Prostate gland (tissue), 2 donors: ENCODE measurements at regions not wholly inside any gene's neighbourhood (a gene's known extent, or its start where the extent isn't known, plus 50 kb on each side); places are given as distances from the start of the nearest gene placed in this dataset.

Experiments
- DNase-seq: peaks from one replicate; pipeline ENCODE4 v3.0.0-alpha.2; 2019; ENCODE audit warnings: low spot score
- H3K27ac ChIP-seq, 2 donors: fragments of 200-600 bp; sonication (generic); 2 replicates each; pipeline ENCODE4 v1.5.1; 2017 to 2019
- H3K27me3 ChIP-seq: fragments of 200-600 bp; sonication (generic); replicated peaks from 2 replicates; pipeline ENCODE4 v1.5.1; 2019; ENCODE audit not compliant: insufficient read depth
- H3K36me3 ChIP-seq, 2 donors: fragments of 200-600 bp; sonication (generic); 1 replicate in 1 of 2; 2 replicates in 1 of 2; pipeline versions ENCODE4 v1.5.1 to v1.8.1; 2017 to 2019
- H3K4me1 ChIP-seq: fragments of 200-600 bp; sonication (generic); replicated peaks from 2 replicates; pipeline ENCODE4 v1.5.1; 2019
- H3K4me3 ChIP-seq, 2 donors: fragments of 200-600 bp; sonication (generic); 2 replicates each; pipeline ENCODE4 v1.5.1; 2017 to 2019
- H3K9me3 ChIP-seq: fragments of 200-600 bp; sonication (generic); 2 replicates; pipeline ENCODE4 v1.5.1; 2017
- POLR2A ChIP-seq: fragments of 450-650 bp; IDR thresholded peaks from one replicate; pipeline ENCODE4 v1.6.1; 2016; ENCODE audit warnings: antibody characterized with exemption, mild to moderate bottlenecking
- POLR2AphosphoS5 ChIP-seq: sonication (generic); formaldehyde crosslinking; IDR thresholded peaks from one replicate; pipeline ENCODE4 v1.6.1; 2017; ENCODE audit warnings: antibody characterized with exemption
- WGBS: methylation state at CpG from one replicate; pipeline ENCODE4 v1.1.5; 2018; 5-methylcytosine and 5-hydroxymethylcytosine counted together
- intact Hi-C: fragments of 100-400 bp; cut with DNase I; formaldehyde crosslinking; loops from one replicate; pipeline ENCODE4 v1.14.2; 2022
- TF ChIP-seq, protein P1 (sequence below), 4 experiments: fragments of 200-600 bp in 2 of 4; fragments of 450-650 bp in 2 of 4; sonication (generic) in 2 of 4; IDR thresholded peaks; 1 replicate in 3 of 4; 2 replicates in 1 of 4; pipeline ENCODE4 v1.5.1; 2016 to 2019; ENCODE audit warnings: antibody characterized with exemption in 4 of 4, mild to moderate bottlenecking in 2 of 4, moderate library complexity in 2 of 4

DNA sequence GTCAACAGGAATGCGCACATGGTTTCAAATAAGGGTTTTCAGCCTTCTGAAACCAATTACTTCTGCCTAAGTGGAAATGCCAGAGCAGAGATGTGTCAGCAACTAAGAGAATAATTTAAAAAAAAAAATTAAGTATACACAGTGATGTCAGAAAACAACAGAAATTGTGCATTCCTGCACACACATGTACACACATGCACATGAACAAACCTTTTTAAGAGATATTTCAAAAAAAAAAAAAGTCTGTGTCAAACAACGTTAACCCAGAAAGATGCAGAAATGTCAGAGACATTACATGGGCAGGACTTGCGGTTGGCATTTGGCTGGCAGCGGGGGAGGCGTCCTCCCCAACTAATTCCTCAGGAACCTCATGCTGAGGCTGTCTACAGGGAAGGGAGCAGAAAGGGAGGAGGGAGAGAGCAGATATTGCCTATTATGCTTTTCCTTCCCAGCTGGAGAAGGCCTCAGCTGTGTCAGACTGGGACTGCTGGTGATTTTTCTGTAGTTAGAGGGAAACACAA, 536.9 kb upstream of the WWC1 start:
- no peaks in the 10 kb centered on the region for H3K36me3 ChIP-seq
- no peak overlapping the region for H3K27ac ChIP-seq
- H3K4me1 ChIP-seq: no peaks in the 10 kb centered on the region
- WGBS: 81% methylated on average over 5 of the region's 5 CpGs
- no peak overlapping the region for H3K4me3 ChIP-seq
- DNase-seq: no peak
- TF ChIP-seq, protein P1, sequence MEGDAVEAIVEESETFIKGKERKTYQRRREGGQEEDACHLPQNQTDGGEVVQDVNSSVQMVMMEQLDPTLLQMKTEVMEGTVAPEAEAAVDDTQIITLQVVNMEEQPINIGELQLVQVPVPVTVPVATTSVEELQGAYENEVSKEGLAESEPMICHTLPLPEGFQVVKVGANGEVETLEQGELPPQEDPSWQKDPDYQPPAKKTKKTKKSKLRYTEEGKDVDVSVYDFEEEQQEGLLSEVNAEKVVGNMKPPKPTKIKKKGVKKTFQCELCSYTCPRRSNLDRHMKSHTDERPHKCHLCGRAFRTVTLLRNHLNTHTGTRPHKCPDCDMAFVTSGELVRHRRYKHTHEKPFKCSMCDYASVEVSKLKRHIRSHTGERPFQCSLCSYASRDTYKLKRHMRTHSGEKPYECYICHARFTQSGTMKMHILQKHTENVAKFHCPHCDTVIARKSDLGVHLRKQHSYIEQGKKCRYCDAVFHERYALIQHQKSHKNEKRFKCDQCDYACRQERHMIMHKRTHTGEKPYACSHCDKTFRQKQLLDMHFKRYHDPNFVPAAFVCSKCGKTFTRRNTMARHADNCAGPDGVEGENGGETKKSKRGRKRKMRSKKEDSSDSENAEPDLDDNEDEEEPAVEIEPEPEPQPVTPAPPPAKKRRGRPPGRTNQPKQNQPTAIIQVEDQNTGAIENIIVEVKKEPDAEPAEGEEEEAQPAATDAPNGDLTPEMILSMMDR (IDR thresholded peaks at IDR 0.05): no peak
- TF ChIP-seq POLR2AphosphoS5 (no peak), POLR2A (no peak)
- no peaks in the 10 kb centered on the region for H3K27me3 ChIP-seq
- intact Hi-C loops: no loop called here
- no peaks in the 10 kb centered on the region for H3K9me3 ChIP-seq

DNA sequence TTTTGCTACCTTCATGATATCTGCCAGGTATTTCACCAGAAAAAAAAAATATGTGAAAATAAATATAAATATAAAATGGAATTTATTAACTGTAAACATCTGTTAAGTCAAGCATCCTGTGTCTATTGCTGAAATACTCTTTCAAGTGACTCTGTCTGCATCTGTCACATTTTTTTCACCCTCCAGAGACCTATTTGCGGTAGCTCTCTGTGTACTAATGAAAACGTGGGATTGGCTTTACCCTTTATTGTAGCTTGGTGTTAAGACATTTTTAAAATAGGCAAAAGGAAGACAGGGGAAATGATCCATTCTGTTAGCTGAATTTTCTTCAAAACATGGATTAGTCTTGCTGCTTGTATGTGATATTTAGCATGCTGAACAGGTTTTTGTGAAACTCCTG, 536.0 kb upstream of the WWC1 start:
- TF ChIP-seq POLR2AphosphoS5 (no peak), POLR2A (no peak)
- TF ChIP-seq, protein P1 (IDR thresholded peaks at IDR 0.05): no peak
- no peaks in the 10 kb centered on the region for H3K4me1 ChIP-seq
- DNase-seq: no peak
- WGBS: 48% methylated on average over 2 of the region's 2 CpGs
- H3K4me3 ChIP-seq: no peak overlapping the region
- H3K36me3 ChIP-seq: no peaks in the 10 kb centered on the region
- H3K27ac ChIP-seq: no peak overlapping the region
- H3K27me3 ChIP-seq: no peaks in the 10 kb centered on the region
- H3K9me3 ChIP-seq: no peaks in the 10 kb centered on the region
- intact Hi-C loops: no loop called here

DNA sequence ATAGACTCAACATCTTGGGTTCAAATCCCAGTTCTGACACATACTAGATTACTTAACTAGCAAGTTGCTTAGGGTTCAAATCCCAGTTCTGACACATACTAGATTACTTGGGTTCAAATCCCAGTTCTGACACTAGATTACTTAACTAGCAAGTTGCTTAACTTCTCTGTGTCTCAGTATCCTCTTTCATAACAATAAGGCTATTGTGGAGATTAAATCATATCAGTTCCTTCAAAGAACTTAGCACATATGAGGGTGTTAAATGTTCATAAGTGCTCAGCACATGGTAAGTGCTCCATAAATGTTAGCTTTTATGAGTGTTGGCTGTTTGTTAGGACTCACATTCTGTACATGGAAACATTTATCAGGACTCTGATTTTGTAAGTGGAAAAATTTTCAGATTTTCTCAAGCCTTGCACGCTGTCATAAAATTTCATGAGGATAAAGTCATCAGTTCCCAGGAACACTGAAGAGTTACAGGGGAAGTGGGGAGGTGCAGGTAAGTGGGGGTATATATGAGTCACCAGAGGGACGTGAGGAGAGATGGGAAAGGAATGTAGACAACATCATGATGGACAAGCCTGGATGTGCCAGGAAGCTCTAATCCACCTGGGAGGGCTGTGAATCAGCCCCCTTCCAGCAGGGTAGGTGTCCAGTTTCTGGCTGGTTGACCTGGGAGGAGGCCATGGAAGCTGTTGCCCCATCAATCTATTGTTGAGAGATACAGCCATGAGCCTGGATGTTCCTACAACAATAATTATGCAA, 532.2 kb upstream of the WWC1 start:
- Histone ChIP-seq H3K4me1 (no peaks in the 10 kb centered on the region), H3K36me3 (no peaks in the 10 kb centered on the region), H3K4me3 (no peak overlapping the region), H3K9me3 (no peaks in the 10 kb centered on the region), H3K27me3 (no peaks in the 10 kb centered on the region), H3K27ac (no peak overlapping the region)
- intact Hi-C loops: no loop called here
- no peak for DNase-seq
- WGBS: 49% methylated on average over 2 of the region's 2 CpGs
- TF ChIP-seq POLR2A (no peak), POLR2AphosphoS5 (no peak)
- TF ChIP-seq, protein P1 (IDR thresholded peaks at IDR 0.05): no peak

DNA sequence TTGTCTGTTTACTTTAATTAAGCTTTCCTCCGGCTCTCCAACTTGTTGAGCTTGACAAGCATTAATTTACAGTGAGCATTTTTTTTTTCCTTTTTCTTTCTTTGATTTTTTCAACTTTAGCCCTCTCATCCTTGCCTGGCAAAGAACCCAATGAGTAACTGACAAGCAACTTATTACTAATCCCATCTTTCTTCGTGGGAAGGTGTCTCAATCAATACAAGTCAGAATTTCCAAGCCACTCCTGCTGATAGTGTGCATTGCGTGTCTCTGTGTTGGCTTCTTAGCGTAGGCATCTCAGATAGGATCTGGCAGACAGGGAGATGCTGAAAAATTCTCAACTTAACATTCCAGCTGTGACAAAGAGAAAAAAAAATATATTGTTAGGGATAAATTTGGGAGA, 527.7 kb upstream of the WWC1 start:
- no peak for TF ChIP-seq POLR2AphosphoS5
- TF ChIP-seq, protein P1 (IDR thresholded peaks at IDR 0.05): no peak
- TF ChIP-seq POLR2A: no peak
- Histone ChIP-seq H3K9me3 (no peaks in the 10 kb centered on the region), H3K4me3 (no peak overlapping the region), H3K27ac (no peak overlapping the region), H3K27me3 (no peaks in the 10 kb centered on the region), H3K4me1 (no peaks in the 10 kb centered on the region), H3K36me3 (no peaks in the 10 kb centered on the region)
- WGBS: 60% methylated on average over 4 of the region's 4 CpGs
- no peak for DNase-seq
- intact Hi-C loops: no loop called here
